ENCODE measurements at regions not wholly inside any gene's neighbourhood (a gene's known extent, or its start where the extent isn't known, plus 50 kb on each side); places are given as distances from the start of the nearest gene placed in this dataset.

- TF ChIP-seq BATF2 (CRISPR knock-in tag; IDR thresholded peaks at IDR 0.05) (no peak), HBP1 (CRISPR knock-in tag; IDR thresholded peaks at IDR 0.05; ENCODE audit: low read depth) (no peak), NONO (IDR thresholded peaks at IDR 0.05) (no peak), NONO (CRISPR knock-in tag; conservative IDR thresholded peaks at IDR 0.05) (no peak), ATF1 (CRISPR knock-in tag; IDR thresholded peaks at IDR 0.05) (no peak), TBX3 (IDR thresholded peaks at IDR 0.05; ENCODE audit: borderline replicate concordance) (no peak), RBAK (CRISPR knock-in tag; IDR thresholded peaks at IDR 0.05) (no peak), ZNF431 (CRISPR knock-in tag; IDR thresholded peaks at IDR 0.05; ENCODE audit: borderline replicate concordance, low read depth) (no peak; the same call in 1 of the 2 replicates), MYNN (CRISPR knock-in tag; IDR thresholded peaks at IDR 0.05; ENCODE audit: low read depth) (no peak), GZF1 (CRISPR knock-in tag; IDR thresholded peaks at IDR 0.05) (no peak), RBM22 (optimal IDR thresholded peaks at IDR 0.05; ENCODE audit: low read length) (peak; percentile 82), RXRA (CRISPR knock-in tag; IDR thresholded peaks at IDR 0.05) (0 out of 2 replicates have a peak, but pooled peaks have one; percentile 15), HMGXB4 (CRISPR knock-in tag; IDR thresholded peaks at IDR 0.05; ENCODE audit: borderline replicate concordance in 1 of 2, low read depth in 1 of 2) (no peak), ZNF777 (CRISPR knock-in tag; IDR thresholded peaks at IDR 0.05) (no peak), ATM (IDR thresholded peaks at IDR 0.05; ENCODE audit: borderline replicate concordance) (no peak), HMG20B (CRISPR knock-in tag; conservative IDR thresholded peaks at IDR 0.05) (peak; percentile 65; the same call in 1 of the 2 replicates), FOSL1 (CRISPR knock-in tag; IDR thresholded peaks at IDR 0.05; ENCODE audit: borderline replicate concordance) (peak; percentile 45; the same call in 1 of the 2 replicates), GMEB1 (CRISPR knock-in tag; IDR thresholded peaks at IDR 0.05; ENCODE audit: borderline replicate concordance) (no peak; the same call in 1 of the 2 replicates), ATF7 (IDR thresholded peaks at IDR 0.05) (no peak), ATF7 (CRISPR knock-in tag; IDR thresholded peaks at IDR 0.05) (no peak; the same call in 1 of the 2 replicates), BCL6 (CRISPR knock-in tag; IDR thresholded peaks at IDR 0.05) (peak; percentile 85), TCF7L2 (IDR thresholded peaks at IDR 0.05; ENCODE audit: low read depth, low read length) (peak; percentile 33; the same call in 1 of the 2 replicates), YY1 (IDR thresholded peaks at IDR 0.05; ENCODE audit: insufficient read depth, insufficient replicate concordance, low read depth, low read length) (peak; percentile 54)
Measured at GRCh38 chr1:234975941-234976860, 152.4 kb downstream of the TOMM20 start (continued).
